ENCODE measurements at regions not wholly inside any gene's neighbourhood (a gene's known extent, or its start where the extent isn't known, plus 50 kb on each side); places are given as distances from the start of the nearest gene placed in this dataset.

- no peak for TF ChIP-seq EGR1 (IDR thresholded peaks at IDR 0.05)
- no peak for TF ChIP-seq RAD21 (IDR thresholded peaks at IDR 0.05; ENCODE audit: low read depth)
- no peak for TF ChIP-seq MAX (IDR thresholded peaks at IDR 0.05)
- TF ChIP-seq CREB1 (IDR thresholded peaks at IDR 0.05; ENCODE audit: low read depth) = no peak
- no peak for TF ChIP-seq TEAD4 (IDR thresholded peaks at IDR 0.05)
- TF ChIP-seq ZBTB7A (IDR thresholded peaks at IDR 0.05; ENCODE audit: low read depth) = no peak
- no peak for TF ChIP-seq FOXM1 (IDR thresholded peaks at IDR 0.05; ENCODE audit: borderline replicate concordance, low read depth)
- TF ChIP-seq YY1 (IDR thresholded peaks at IDR 0.05; ENCODE audit: low read depth) = no peak
- no peak for TF ChIP-seq NFIC (IDR thresholded peaks at IDR 0.05)
Measured at GRCh38 chr6:137737836-137738596, 129.0 kb upstream of the TNFAIP3 start.

- no peak for TF ChIP-seq EP300 (IDR thresholded peaks at IDR 0.05; ENCODE audit: borderline replicate concordance)
- no peak for TF ChIP-seq TCF12 (IDR thresholded peaks at IDR 0.05; ENCODE audit: low read depth)
- TF ChIP-seq NFIC (IDR thresholded peaks at IDR 0.05) = no peak
- no peak for TF ChIP-seq USF1 (IDR thresholded peaks at IDR 0.05)
- TF ChIP-seq YY1 (IDR thresholded peaks at IDR 0.05; ENCODE audit: low read depth) = no peak
- no peak for TF ChIP-seq CREB1 (IDR thresholded peaks at IDR 0.05; ENCODE audit: low read depth)
- no peak for TF ChIP-seq ZBTB7A (IDR thresholded peaks at IDR 0.05; ENCODE audit: low read depth)
- TF ChIP-seq TEAD4 (IDR thresholded peaks at IDR 0.05) = no peak
- TF ChIP-seq CEBPB (IDR thresholded peaks at IDR 0.05) = no peak
- TF ChIP-seq RAD21 (IDR thresholded peaks at IDR 0.05; ENCODE audit: low read depth) = no peak
- no peak for TF ChIP-seq EGR1 (IDR thresholded peaks at IDR 0.05)
- no peak for TF ChIP-seq FOXM1 (IDR thresholded peaks at IDR 0.05; ENCODE audit: borderline replicate concordance, low read depth)
Measured at GRCh38 chr6:137738931-137739504, 128.0 kb upstream of the TNFAIP3 start.

DNA sequence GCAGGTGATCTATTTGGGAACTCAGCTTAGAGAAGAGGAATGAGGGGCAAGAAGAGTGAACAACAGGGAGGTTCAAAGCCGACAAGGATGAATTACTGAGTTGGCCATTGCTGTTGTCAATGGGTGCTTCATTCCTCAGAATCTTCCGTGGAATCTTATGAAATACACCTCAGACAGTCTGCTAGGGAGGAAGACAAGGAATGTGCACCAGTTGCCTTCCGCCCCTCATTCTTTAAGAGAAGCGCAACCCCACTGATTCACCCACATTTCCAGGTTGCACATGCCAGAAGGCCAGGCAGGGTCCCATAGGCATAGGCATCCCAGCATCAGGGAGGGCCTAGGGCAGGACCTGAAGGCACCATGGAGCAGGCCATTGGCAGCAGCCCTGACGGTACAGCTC is 127.5 kb upstream of the TNFAIP3 start:
- no peak for TF ChIP-seq MAX (IDR thresholded peaks at IDR 0.05)
- TF ChIP-seq EP300 (IDR thresholded peaks at IDR 0.05; ENCODE audit: borderline replicate concordance) = no peak
- no peak for TF ChIP-seq RAD21 (IDR thresholded peaks at IDR 0.05; ENCODE audit: low read depth)
- no peak for TF ChIP-seq YY1 (IDR thresholded peaks at IDR 0.05; ENCODE audit: low read depth)
- no peak for TF ChIP-seq TCF12 (IDR thresholded peaks at IDR 0.05; ENCODE audit: low read depth)
- TF ChIP-seq CREB1 (IDR thresholded peaks at IDR 0.05; ENCODE audit: low read depth) = no peak
- TF ChIP-seq CEBPB (IDR thresholded peaks at IDR 0.05) = no peak
- TF ChIP-seq TEAD4 (IDR thresholded peaks at IDR 0.05) = no peak
- TF ChIP-seq TAF1 (IDR thresholded peaks at IDR 0.05; ENCODE audit: low read depth) = no peak

DNA sequence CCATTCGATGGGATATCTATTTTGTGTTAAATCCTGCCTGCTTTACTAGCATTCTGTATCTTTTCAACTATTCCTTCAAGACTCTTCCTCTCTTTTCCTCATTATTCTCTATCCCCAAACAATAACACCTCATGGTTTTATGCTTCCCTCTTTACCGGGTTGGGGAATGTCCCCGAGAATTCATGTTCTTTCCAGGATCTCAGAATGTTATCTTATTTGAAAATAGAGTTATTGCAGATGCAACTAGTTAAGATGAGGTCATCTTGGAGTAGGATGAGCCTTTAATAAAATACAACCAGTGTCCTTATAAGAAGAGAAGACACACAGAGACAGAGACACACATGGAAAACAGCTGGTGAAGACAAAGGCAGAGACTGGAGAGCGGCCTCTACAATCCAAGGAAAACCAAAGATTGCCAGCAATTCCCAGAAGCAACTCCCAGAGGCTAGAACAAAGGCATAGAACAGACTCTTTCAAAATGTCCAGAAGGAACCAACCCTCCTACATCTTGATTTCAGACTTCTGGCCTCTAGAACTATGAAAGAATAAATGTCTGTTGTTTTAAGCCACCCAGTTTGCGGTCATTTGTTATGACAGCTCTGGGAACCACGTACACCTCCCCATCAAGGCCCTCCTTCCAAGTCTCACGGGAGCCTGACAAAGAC is 126.8 kb upstream of the TNFAIP3 start:
- TF ChIP-seq FOXM1 (IDR thresholded peaks at IDR 0.05; ENCODE audit: borderline replicate concordance, low read depth) = no peak
- TF ChIP-seq TAF1 (IDR thresholded peaks at IDR 0.05; ENCODE audit: low read depth) = no peak
- no peak for TF ChIP-seq ZBTB7A (IDR thresholded peaks at IDR 0.05; ENCODE audit: low read depth)
- no peak for TF ChIP-seq MAX (IDR thresholded peaks at IDR 0.05)
- no peak for TF ChIP-seq RAD21 (IDR thresholded peaks at IDR 0.05; ENCODE audit: low read depth)
- TF ChIP-seq CREB1 (IDR thresholded peaks at IDR 0.05; ENCODE audit: low read depth) = no peak
- TF ChIP-seq USF1 (IDR thresholded peaks at IDR 0.05) = no peak
- no peak for TF ChIP-seq CEBPB (IDR thresholded peaks at IDR 0.05)
- TF ChIP-seq REST (IDR thresholded peaks at IDR 0.05; ENCODE audit: low read depth) = no peak
- no peak for TF ChIP-seq YY1 (IDR thresholded peaks at IDR 0.05; ENCODE audit: low read depth)
- no peak for TF ChIP-seq EP300 (IDR thresholded peaks at IDR 0.05; ENCODE audit: borderline replicate concordance)

- TF ChIP-seq USF1 (IDR thresholded peaks at IDR 0.05) = no peak
- TF ChIP-seq EGR1 (IDR thresholded peaks at IDR 0.05) = no peak
- no peak for TF ChIP-seq YY1 (IDR thresholded peaks at IDR 0.05; ENCODE audit: low read depth)
- TF ChIP-seq TEAD4 (IDR thresholded peaks at IDR 0.05) = no peak
- TF ChIP-seq NFIC (IDR thresholded peaks at IDR 0.05) = no peak
- no peak for TF ChIP-seq REST (IDR thresholded peaks at IDR 0.05; ENCODE audit: low read depth)
- no peak for TF ChIP-seq TCF12 (IDR thresholded peaks at IDR 0.05; ENCODE audit: low read depth)
- no peak for TF ChIP-seq ZBTB7A (IDR thresholded peaks at IDR 0.05; ENCODE audit: low read depth)
- no peak for TF ChIP-seq CREB1 (IDR thresholded peaks at IDR 0.05; ENCODE audit: low read depth)
- no peak for TF ChIP-seq EP300 (IDR thresholded peaks at IDR 0.05; ENCODE audit: borderline replicate concordance)
- no peak for TF ChIP-seq MAX (IDR thresholded peaks at IDR 0.05)
- no peak for TF ChIP-seq FOXM1 (IDR thresholded peaks at IDR 0.05; ENCODE audit: borderline replicate concordance, low read depth)
- no peak for TF ChIP-seq RAD21 (IDR thresholded peaks at IDR 0.05; ENCODE audit: low read depth)
- no peak for TF ChIP-seq TAF1 (IDR thresholded peaks at IDR 0.05; ENCODE audit: low read depth)
- no peak for TF ChIP-seq CEBPB (IDR thresholded peaks at IDR 0.05)
Measured at GRCh38 chr6:137740967-137741761, 125.9 kb upstream of the TNFAIP3 start.
